ENCODE measurements at regions not wholly inside any gene's neighbourhood (a gene's known extent, or its start where the extent isn't known, plus 50 kb on each side); places are given as distances from the start of the nearest gene placed in this dataset.

DNA sequence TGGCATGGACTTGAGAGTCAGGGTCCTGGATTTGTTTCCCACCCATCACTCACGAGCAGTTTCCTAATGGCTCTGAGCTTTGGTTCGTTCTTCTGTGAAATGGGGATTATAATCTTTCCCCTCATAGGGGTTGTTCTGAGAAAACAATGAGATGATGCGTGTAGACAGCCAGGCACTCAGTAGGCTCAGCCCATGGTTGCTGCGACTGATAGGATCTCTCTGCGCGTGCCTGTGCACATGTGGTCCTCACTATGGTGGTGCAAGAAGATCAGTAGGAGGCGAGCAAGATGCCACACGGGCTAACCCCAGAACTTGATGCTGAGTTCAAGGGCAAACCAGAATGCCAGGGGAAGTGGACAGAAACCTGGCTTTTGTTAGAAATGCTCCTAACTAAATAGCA, 153.5 kb upstream of the KCNG1 start:
- no peak for DNase-seq
- no peaks in the 10 kb centered on the region for H3K36me3 ChIP-seq (ENCODE audit: control insufficient read depth, insufficient read depth, low read length)
- Mint-ChIP-seq H3K36me3 (ENCODE audit: low read depth) (no peaks in the 10 kb centered on the region), H3K4me1 (peaks cover 9% of the 10 kb centered on the region), H3K4me3 (no peak overlapping the region), H3K27ac (peak overlapping the region; percentile 69), H3K9me3 (peaks cover 4% of the 10 kb centered on the region), H3K27me3 (ENCODE audit: insufficient read depth) (peaks cover 4% of the 10 kb centered on the region)
- peaks cover 5% of the 10 kb centered on the region for H3K9me3 ChIP-seq (ENCODE audit: control insufficient read depth, low read length)
- WGBS, 2 experiments (ENCODE audit: insufficient coverage in 1 of 2, insufficient read length in 1 of 2) = 92 to 95% methylated on average over 6 to 8 of the region's 8 CpGs
- peaks cover 7% of the 10 kb centered on the region for H3K4me1 ChIP-seq (ENCODE audit: control insufficient read depth, insufficient read depth, low read length)
- no peak overlapping the region for H3K4me3 ChIP-seq (ENCODE audit: low read length)
- H3K27ac ChIP-seq (ENCODE audit: low read depth, low read length) = no peak overlapping the region
- TF ChIP-seq, protein P1, sequence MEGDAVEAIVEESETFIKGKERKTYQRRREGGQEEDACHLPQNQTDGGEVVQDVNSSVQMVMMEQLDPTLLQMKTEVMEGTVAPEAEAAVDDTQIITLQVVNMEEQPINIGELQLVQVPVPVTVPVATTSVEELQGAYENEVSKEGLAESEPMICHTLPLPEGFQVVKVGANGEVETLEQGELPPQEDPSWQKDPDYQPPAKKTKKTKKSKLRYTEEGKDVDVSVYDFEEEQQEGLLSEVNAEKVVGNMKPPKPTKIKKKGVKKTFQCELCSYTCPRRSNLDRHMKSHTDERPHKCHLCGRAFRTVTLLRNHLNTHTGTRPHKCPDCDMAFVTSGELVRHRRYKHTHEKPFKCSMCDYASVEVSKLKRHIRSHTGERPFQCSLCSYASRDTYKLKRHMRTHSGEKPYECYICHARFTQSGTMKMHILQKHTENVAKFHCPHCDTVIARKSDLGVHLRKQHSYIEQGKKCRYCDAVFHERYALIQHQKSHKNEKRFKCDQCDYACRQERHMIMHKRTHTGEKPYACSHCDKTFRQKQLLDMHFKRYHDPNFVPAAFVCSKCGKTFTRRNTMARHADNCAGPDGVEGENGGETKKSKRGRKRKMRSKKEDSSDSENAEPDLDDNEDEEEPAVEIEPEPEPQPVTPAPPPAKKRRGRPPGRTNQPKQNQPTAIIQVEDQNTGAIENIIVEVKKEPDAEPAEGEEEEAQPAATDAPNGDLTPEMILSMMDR (conservative IDR thresholded peaks at IDR 0.05) = no peak
- no peaks in the 10 kb centered on the region for H3K27me3 ChIP-seq (ENCODE audit: control insufficient read depth, insufficient read depth, low read length, poor library complexity, severe bottlenecking)
- no peak overlapping the region for H3K9ac ChIP-seq (ENCODE audit: extremely low read depth, low read length, poor library complexity, severe bottlenecking)

DNA sequence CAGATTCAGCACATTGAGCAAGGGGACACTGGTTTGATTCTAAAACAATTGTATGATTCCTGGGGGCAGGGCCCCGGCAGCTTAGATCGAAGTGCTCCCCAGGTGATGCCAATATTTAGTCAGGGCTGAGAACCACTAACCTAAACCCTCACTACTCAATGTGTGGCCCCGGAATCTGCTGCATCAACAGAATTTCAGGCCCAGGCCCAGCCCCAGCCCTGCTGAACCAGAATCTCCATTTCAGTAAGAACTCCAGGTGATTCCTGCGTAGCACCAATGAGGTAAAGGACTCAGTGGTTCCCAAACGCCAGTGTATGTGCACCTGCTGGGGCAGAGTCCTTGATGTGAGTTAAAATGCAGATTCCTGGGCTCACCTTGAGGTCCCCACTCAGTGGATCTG, 152.8 kb upstream of the KCNG1 start:
- no peaks in the 10 kb centered on the region for H3K36me3 ChIP-seq (ENCODE audit: control insufficient read depth, insufficient read depth, low read length)
- no peaks in the 10 kb centered on the region for H3K36me3 Mint-ChIP-seq (ENCODE audit: low read depth)
- no peaks in the 10 kb centered on the region for H3K27me3 ChIP-seq (ENCODE audit: control insufficient read depth, insufficient read depth, low read length, poor library complexity, severe bottlenecking)
- DNase-seq = peak; percentile 28
- H3K9ac ChIP-seq (ENCODE audit: extremely low read depth, low read length, poor library complexity, severe bottlenecking) = no peak overlapping the region
- H3K27me3 Mint-ChIP-seq (ENCODE audit: insufficient read depth) = peaks cover 4% of the 10 kb centered on the region
- TF ChIP-seq, protein P1 (conservative IDR thresholded peaks at IDR 0.05) = no peak
- WGBS, 2 experiments (ENCODE audit: insufficient coverage in 1 of 2, insufficient read length in 1 of 2) = 93% methylated on average over 4 to 5 of the region's 5 CpGs
- H3K4me1 ChIP-seq (ENCODE audit: control insufficient read depth, insufficient read depth, low read length) = peaks cover 7% of the 10 kb centered on the region
- H3K27ac ChIP-seq (ENCODE audit: low read depth, low read length) = no peak overlapping the region
- no peak overlapping the region for H3K27ac Mint-ChIP-seq
- H3K4me3 Mint-ChIP-seq = no peak overlapping the region
- no peak overlapping the region for H3K4me3 ChIP-seq (ENCODE audit: low read length)
- H3K4me1 Mint-ChIP-seq = peaks cover 9% of the 10 kb centered on the region
- peaks cover 5% of the 10 kb centered on the region for H3K9me3 ChIP-seq (ENCODE audit: control insufficient read depth, low read length)
- peaks cover 4% of the 10 kb centered on the region for H3K9me3 Mint-ChIP-seq

DNA sequence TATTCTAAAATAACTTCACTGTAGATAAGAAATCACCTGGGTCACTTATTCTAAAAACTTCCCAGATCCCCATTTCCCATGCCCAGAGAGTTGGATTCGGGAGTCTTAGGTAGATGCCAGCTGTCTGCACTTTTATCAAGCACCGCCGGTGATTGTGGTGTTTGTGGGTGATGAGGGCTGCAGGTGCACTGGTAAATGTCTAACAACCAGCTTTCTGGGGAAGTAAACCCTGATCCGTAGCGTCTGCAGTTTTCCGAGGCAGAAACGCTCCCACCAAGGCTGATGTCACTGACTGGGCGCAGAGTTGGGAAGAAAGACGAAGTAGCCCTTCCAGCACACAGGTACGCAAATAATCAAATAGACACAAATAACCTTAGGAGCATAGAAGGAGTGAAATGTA, 152.2 kb upstream of the KCNG1 start:
- H3K36me3 ChIP-seq (ENCODE audit: control insufficient read depth, insufficient read depth, low read length) = no peaks in the 10 kb centered on the region
- H3K4me3 Mint-ChIP-seq = no peak overlapping the region

More for the DNA sequence above, 152.2 kb upstream of the KCNG1 start:
- no peaks in the 10 kb centered on the region for H3K36me3 Mint-ChIP-seq (ENCODE audit: low read depth)
- H3K9me3 Mint-ChIP-seq = peaks cover 4% of the 10 kb centered on the region
- Histone ChIP-seq H3K4me3 (ENCODE audit: low read length) (no peak overlapping the region), H3K9me3 (ENCODE audit: control insufficient read depth, low read length) (peaks cover 5% of the 10 kb centered on the region), H3K4me1 (ENCODE audit: control insufficient read depth, insufficient read depth, low read length) (peaks cover 7% of the 10 kb centered on the region), H3K9ac (ENCODE audit: extremely low read depth, low read length, poor library complexity, severe bottlenecking) (no peak overlapping the region), H3K27me3 (ENCODE audit: control insufficient read depth, insufficient read depth, low read length, poor library complexity, severe bottlenecking) (no peaks in the 10 kb centered on the region), H3K27ac (ENCODE audit: low read depth, low read length) (no peak overlapping the region)
- no peak overlapping the region for H3K27ac Mint-ChIP-seq
- TF ChIP-seq, protein P1 (conservative IDR thresholded peaks at IDR 0.05) = no peak
- DNase-seq = peak; percentile 31
- 93 to 97% methylated on average over 3 to 9 of the region's 10 CpGs for WGBS, 2 experiments (ENCODE audit: insufficient coverage in 1 of 2, insufficient read length in 1 of 2)
- peaks cover 4% of the 10 kb centered on the region for H3K27me3 Mint-ChIP-seq (ENCODE audit: insufficient read depth)
- H3K4me1 Mint-ChIP-seq = peaks cover 9% of the 10 kb centered on the region

Data from endodermal cell (in vitro differentiated cells).